HCT116 (cell line): ENCODE measurements at regions not wholly inside any gene's neighbourhood (a gene's known extent, or its start where the extent isn't known, plus 50 kb on each side); places are given as distances from the start of the nearest gene placed in this dataset.

Experiments used
- ATAC-seq: fragments of 200-7000 bp; cut with Tn5 transposase; 2 replicates; pipeline ENCODE4 v1.9.1; 2020; ENCODE audit warnings: mild to moderate bottlenecking, moderate library complexity
- BruUV-seq: library from RNA; stranded (reverse); fragments of 400-500 nt; replicated peaks from 2 replicates; lab custom pipeline; 2021; lab: Mats Ljungman, UMichigan
- CTCF ChIA-PET: fragments of 300-600 bp; sonication (Branson Sonifier 250); formaldehyde crosslinking; loops from one replicate; lab custom pipeline; 2021; ENCODE audit warnings: antibody characterized with exemption; lab: Charles Lee
- POLR2A ChIA-PET: fragments of 300-600, 350-600 bp; sonication (Branson Sonifier 250); formaldehyde crosslinking; loops from one replicate; lab custom pipeline; 2021; ENCODE audit warnings: antibody characterized with exemption; lab: Charles Lee
- RAD21 ChIA-PET, 2 experiments: fragments of 300-600 bp; sonication (Branson Sonifier 250); formaldehyde crosslinking; loops; one replicate each; lab custom pipeline; 2023; ENCODE audit warnings: low total read pairs in 2 of 2; ENCODE audit not compliant: uncharacterized antibody in 2 of 2, unreplicated experiment in 2 of 2, low non-redundant PET in 1 of 2; lab: Charles Lee
- DNase-seq: peaks from one replicate; pipeline ENCODE4 v3.0.0-alpha.2; 2010; ENCODE audit warnings: low read depth, low spot score
- H2AFZ ChIP-seq: fragments of 200-600 bp; shearing (Covaris generic), sonication (generic); 2 replicates; pipeline ENCODE4 v1.6.1; 2017; ENCODE audit warnings: low read depth, mixed run types, mixed read lengths, antibody characterized with exemption, low read length; ENCODE audit not compliant: poor library complexity, severe bottlenecking
- H3K27ac ChIP-seq: 2 replicates; pipeline ENCODE4 v1.5.1; 2012; ENCODE audit warnings: low read depth, low read length
- H3K27me3 ChIP-seq: fragments of 200-600 bp; sonication (generic); 2 replicates; pipeline ENCODE4 v1.6.1; 2016; ENCODE audit warnings: mixed run types, low read length, mixed read lengths; ENCODE audit not compliant: insufficient read depth
- H3K36me3 ChIP-seq, 2 experiments: fragments of 200-500 bp in 1 of 2; fragments of 200-600 bp in 1 of 2; sonication (Bioruptor generic) in 1 of 2; sonication (generic) in 1 of 2; 2 replicates each; pipeline versions ENCODE4 v1.5.1 to v1.6.1; 2014 to 2016; ENCODE audit warnings: low read length in 2 of 2, inconsistent platforms in 1 of 2, mixed read lengths in 1 of 2, mixed run types in 1 of 2; ENCODE audit not compliant: insufficient read depth in 2 of 2, control insufficient read depth in 1 of 2
- H3K4me1 ChIP-seq, 2 experiments: fragments of 200-600 bp in 1 of 2; sonication (generic) in 1 of 2; 2 replicates each; pipeline versions ENCODE4 v1.5.1 to v1.6.1; 2012 to 2017; ENCODE audit warnings: low read length in 2 of 2, inconsistent platforms in 1 of 2, mild to moderate bottlenecking in 1 of 2, mixed read lengths in 1 of 2, mixed run types in 1 of 2, moderate library complexity in 1 of 2; ENCODE audit not compliant: insufficient read depth in 2 of 2, control insufficient read depth in 1 of 2
- H3K4me2 ChIP-seq: fragments of 200-600 bp; sonication (generic); 2 replicates; pipeline ENCODE4 v1.6.1; 2017; ENCODE audit warnings: mixed run types, low read length, mixed read lengths
- H3K4me3 ChIP-seq, 2 experiments: fragments of 200-600 bp in 1 of 2; sonication (generic) in 1 of 2; replicated peaks in 1 of 2; 2 replicates each; pipeline ENCODE4 v1.5.1; 2011 to 2016; ENCODE audit warnings: low read length in 2 of 2, control low read depth in 1 of 2, low read depth in 1 of 2, mild to moderate bottlenecking in 1 of 2, mixed read lengths in 1 of 2, mixed run types in 1 of 2
- H3K79me2 ChIP-seq: fragments of 200-600 bp; sonication (generic); 2 replicates; pipeline ENCODE4 v1.6.1; 2017; ENCODE audit warnings: mild to moderate bottlenecking, mixed run types, low read length, moderate library complexity, mixed read lengths; ENCODE audit not compliant: insufficient read depth
- H3K9ac ChIP-seq: fragments of 200-600 bp; sonication (generic); 2 replicates; pipeline ENCODE4 v1.6.1; 2016; ENCODE audit warnings: low read length, mixed read lengths
- H3K9me2 ChIP-seq: fragments of 200-600 bp; sonication (generic), shearing (Covaris generic); 2 replicates; pipeline ENCODE4 v1.6.1; 2017; ENCODE audit warnings: mixed run types, mild to moderate bottlenecking, moderate library complexity; ENCODE audit not compliant: insufficient read depth
- H3K9me3 ChIP-seq, 2 experiments: fragments of 200-500 bp in 1 of 2; fragments of 200-600 bp in 1 of 2; sonication (Bioruptor generic) in 1 of 2; sonication (generic) in 1 of 2; 2 replicates each; pipeline ENCODE4 v1.6.1; 2014 to 2017; ENCODE audit warnings: low read length in 2 of 2, mixed read lengths in 2 of 2, inconsistent platforms in 1 of 2, low read depth in 1 of 2, mild to moderate bottlenecking in 1 of 2, mixed run types in 1 of 2, moderate library complexity in 1 of 2; ENCODE audit not compliant: control insufficient read depth in 1 of 2, insufficient read depth in 1 of 2
- H4K20me1 ChIP-seq: fragments of 200-600 bp; sonication (generic), shearing (Covaris generic); 2 replicates; pipeline ENCODE4 v1.6.1; 2017; ENCODE audit warnings: mixed run types, mild to moderate bottlenecking, moderate library complexity; ENCODE audit not compliant: insufficient read depth
- ATF3 ChIP-seq: IDR thresholded peaks from 2 replicates; pipeline ENCODE4 v1.6.1; 2012
- CEBPB ChIP-seq: IDR thresholded peaks from 2 replicates; pipeline ENCODE4 v1.6.1; 2012; ENCODE audit warnings: low read depth
- CTCF ChIP-seq, 3 experiments: fragments of 200-600 bp in 1 of 3; sonication (generic) in 1 of 3; IDR thresholded peaks in 2 of 3; conservative IDR thresholded peaks in 1 of 3; 2 replicates each; pipeline ENCODE4 v1.5.1; 2012 to 2017; ENCODE audit warnings: low read depth in 2 of 3, low read length in 2 of 3, antibody characterized with exemption in 1 of 3, borderline replicate concordance in 1 of 3, control low read depth in 1 of 3, mild to moderate bottlenecking in 1 of 3, mixed read lengths in 1 of 3, mixed run types in 1 of 3, moderate library complexity in 1 of 3; ENCODE audit not compliant: insufficient read depth in 1 of 3
- EGR1 ChIP-seq: IDR thresholded peaks from 2 replicates; pipeline ENCODE4 v1.6.1; 2012; ENCODE audit warnings: low read depth
- EZH2 ChIP-seq: fragments of 200-600 bp; sonication (generic); IDR thresholded peaks from 2 replicates; pipeline ENCODE4 v1.6.1; 2017; ENCODE audit warnings: antibody characterized with exemption, mixed run types
- EZH2phosphoT487 ChIP-seq: fragments of 200-600 bp; IDR thresholded peaks from 2 replicates; pipeline ENCODE4 v1.6.1; 2018; ENCODE audit warnings: antibody characterized with exemption, borderline replicate concordance
- JUND ChIP-seq: IDR thresholded peaks from 2 replicates; pipeline ENCODE4 v1.6.1; 2012
- POLR2A ChIP-seq: IDR thresholded peaks from 2 replicates; pipeline ENCODE4 v1.7.0; 2011; ENCODE audit warnings: borderline replicate concordance; ENCODE audit not compliant: insufficient read depth, insufficient read length; ENCODE audit errors: extremely low read depth
- POLR2AphosphoS5 ChIP-seq: IDR thresholded peaks from 2 replicates; pipeline ENCODE4 v1.6.1; 2011; ENCODE audit warnings: mild to moderate bottlenecking, low read depth, low read length, moderate library complexity
- RAD21 ChIP-seq: IDR thresholded peaks from 2 replicates; pipeline ENCODE4 v1.6.1; 2012; ENCODE audit warnings: low read depth, mild to moderate bottlenecking
- SIN3A ChIP-seq: IDR thresholded peaks from 2 replicates; pipeline ENCODE4 v1.6.1; 2012; ENCODE audit warnings: low read depth
- SP1 ChIP-seq: IDR thresholded peaks from 2 replicates; pipeline ENCODE4 v1.6.1; 2012; ENCODE audit warnings: low read depth
- SRF ChIP-seq: IDR thresholded peaks from 2 replicates; pipeline ENCODE4 v1.6.1; 2012; ENCODE audit warnings: low read depth
- TCF7L2 ChIP-seq: IDR thresholded peaks from 2 replicates; pipeline ENCODE4 v1.7.0; 2011; ENCODE audit warnings: borderline replicate concordance, inconsistent platforms; ENCODE audit not compliant: insufficient read depth, insufficient read length; ENCODE audit errors: extremely low read depth
- ZBTB33 ChIP-seq: IDR thresholded peaks from 2 replicates; pipeline ENCODE4 v1.6.1; 2011; ENCODE audit warnings: mild to moderate bottlenecking, low read length, moderate library complexity; ENCODE audit not compliant: insufficient replicate concordance; ENCODE audit errors: extremely low read depth
- ZNF274 ChIP-seq: fragments of 200-500 bp; sonication (Bioruptor generic); IDR thresholded peaks from 2 replicates; pipeline ENCODE4 v1.6.1; 2014; ENCODE audit warnings: mild to moderate bottlenecking, low read depth, low read length, inconsistent platforms
- intact Hi-C: fragments of 100-400 bp; cut with micrococcal nuclease; formaldehyde crosslinking; loops from 2 replicates; pipeline ENCODE4 v1.10.0; 2022

DNA sequence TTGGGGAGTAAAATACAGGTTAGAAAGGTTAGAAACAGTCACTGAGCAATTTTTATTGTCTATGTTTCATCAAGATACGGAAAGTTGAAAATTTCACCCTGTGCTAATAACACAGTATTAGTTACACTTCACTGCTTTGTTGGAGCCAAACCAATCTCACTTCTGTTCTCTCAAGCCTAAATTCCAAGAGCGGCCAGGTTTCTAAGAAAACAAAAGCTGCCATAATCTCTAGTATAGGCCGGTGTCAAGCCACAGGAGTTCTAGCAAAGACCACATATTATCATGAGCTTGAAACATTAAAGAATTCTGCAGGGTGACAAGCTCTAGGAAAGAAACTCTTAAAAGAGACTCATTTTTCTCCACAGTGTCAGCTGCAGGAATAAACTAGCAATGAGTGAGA, 128.7 kb downstream of the TXNL1 start:
- H3K4me3 ChIP-seq = no peak overlapping the region
- H4K20me1 ChIP-seq = no peaks in the 10 kb centered on the region
- no peaks in the 10 kb centered on the region for H3K9me3 ChIP-seq
- no peak for DNase-seq
- H3K4me1 ChIP-seq = no peaks in the 10 kb centered on the region
- H3K79me2 ChIP-seq = no peaks in the 10 kb centered on the region
- no peak overlapping the region for H3K9ac ChIP-seq
- no peak overlapping the region for H2AFZ ChIP-seq
- no peak overlapping the region for H3K27ac ChIP-seq
- TF ChIP-seq EZH2 (no peak), SRF (no peak), ZNF274 (no peak), SP1 (no peak), ATF3 (no peak), POLR2A (no peak), SIN3A (no peak), JUND (no peak), EGR1 (no peak), POLR2AphosphoS5 (no peak), EZH2phosphoT487 (no peak), TCF7L2 (no peak), CEBPB (no peak), CTCF (IDR thresholded peaks at IDR 0.05 in 2 of 3, conservative IDR thresholded peaks at IDR 0.05 in 1 of 3; ENCODE audit: borderline replicate concordance in 1 of 3, insufficient read depth in 1 of 3, low read depth in 2 of 3, low read length in 2 of 3) (no peak), ZBTB33 (no peak), RAD21 (no peak)
- ATAC-seq = no peak
- ChIA-PET RAD21 (no interaction called here), POLR2A (no interaction called here), CTCF (no interaction called here)
- intact Hi-C loops = no loop called here
- no peaks in the 10 kb centered on the region for H3K36me3 ChIP-seq
- no TSS peak for BruUV-seq
- H3K9me2 ChIP-seq = no peaks in the 10 kb centered on the region
- H3K27me3 ChIP-seq = peaks cover 16% of the 10 kb centered on the region
- H3K4me2 ChIP-seq = no peak overlapping the region
